A673 (cell line): ENCODE measurements at regions not wholly inside any gene's neighbourhood (a gene's known extent, or its start where the extent isn't known, plus 50 kb on each side); places are given as distances from the start of the nearest gene placed in this dataset.
A peak's percentile ranks its signal among the peaks of the same experiment; 100 is the strongest.

Experiments
- BruUV-seq: library from RNA; stranded (reverse); fragments of 400-500 nt; replicated peaks from 2 replicates; lab custom pipeline; 2021; lab: Mats Ljungman, UMichigan
- CTCF ChIA-PET: fragments of 300-600 bp; sonication (Branson Sonifier 250); formaldehyde crosslinking; loops from one replicate; lab custom pipeline; 2022; ENCODE audit warnings: antibody characterized with exemption; lab: Charles Lee
- POLR2A ChIA-PET: fragments of 300-600 bp; sonication (Branson Sonifier 250); formaldehyde crosslinking; loops from one replicate; lab custom pipeline; 2022; ENCODE audit warnings: antibody characterized with exemption; ENCODE audit not compliant: low non-redundant PET; lab: Charles Lee
- DNase-seq: peaks from one replicate; pipeline ENCODE4 v3.0.0-alpha.2; 2015; ENCODE audit warnings: low spot score
- H3K27ac ChIP-seq: fragments of 200-600 bp; sonication (generic); 2 replicates; pipeline ENCODE4 v1.5.1; 2016; ENCODE audit warnings: mixed run types, low read depth, mild to moderate bottlenecking, mixed read lengths, antibody characterized with exemption, low read length; ENCODE audit not compliant: poor library complexity, severe bottlenecking
- H3K27me3 ChIP-seq: fragments of 200-600 bp; sonication (generic); replicated peaks from 2 replicates; pipeline ENCODE4 v1.6.1; 2017; ENCODE audit warnings: mixed run types, low read depth, mild to moderate bottlenecking, mixed read lengths, antibody characterized with exemption, low read length; ENCODE audit not compliant: insufficient read depth, poor library complexity
- H3K36me3 ChIP-seq: fragments of 200-600 bp; sonication (generic); 2 replicates; pipeline ENCODE4 v1.6.1; 2016; ENCODE audit warnings: mixed run types, mild to moderate bottlenecking, mixed read lengths, antibody characterized with exemption, low read length; ENCODE audit not compliant: insufficient read depth, poor library complexity, severe bottlenecking
- H3K4me1 ChIP-seq: fragments of 200-600 bp; sonication (generic); 2 replicates; pipeline ENCODE4 v1.6.1; 2017; ENCODE audit warnings: mixed run types, mild to moderate bottlenecking, mixed read lengths, antibody characterized with exemption, low read length; ENCODE audit not compliant: insufficient read depth, poor library complexity, severe bottlenecking
- H3K4me3 ChIP-seq: fragments of 200-600 bp; sonication (generic); 2 replicates; pipeline ENCODE4 v1.5.1; 2016; ENCODE audit warnings: low read depth, mixed run types, mild to moderate bottlenecking, mixed read lengths, low read length; ENCODE audit not compliant: poor library complexity, severe bottlenecking
- H3K9me3 ChIP-seq: fragments of 200-600 bp; sonication (generic); 2 replicates; pipeline ENCODE4 v1.6.1; 2016; ENCODE audit warnings: mixed run types, low read depth, mild to moderate bottlenecking, mixed read lengths, antibody characterized with exemption, low read length; ENCODE audit not compliant: poor library complexity, severe bottlenecking
- EZH2 ChIP-seq: fragments of 200-600 bp; sonication (generic); IDR thresholded peaks from 2 replicates; pipeline ENCODE4 v1.6.1; 2017; ENCODE audit warnings: borderline replicate concordance, low read depth, mild to moderate bottlenecking, mixed read lengths, antibody characterized with exemption, low read length; ENCODE audit not compliant: poor library complexity, severe bottlenecking
- intact Hi-C: fragments of 100-400 bp; cut with micrococcal nuclease; formaldehyde crosslinking; loops from one replicate; pipeline ENCODE4 v1.10.0; 2022; ENCODE audit not compliant: unreplicated experiment
- TF ChIP-seq, protein P1 (sequence below): fragments of 300-800, 200-600 bp; sonication (generic); conservative IDR thresholded peaks from 2 replicates; pipeline ENCODE4 v1.5.1; 2017; ENCODE audit warnings: low read depth, mild to moderate bottlenecking, antibody characterized with exemption, low read length, moderate library complexity, mixed read lengths

DNA sequence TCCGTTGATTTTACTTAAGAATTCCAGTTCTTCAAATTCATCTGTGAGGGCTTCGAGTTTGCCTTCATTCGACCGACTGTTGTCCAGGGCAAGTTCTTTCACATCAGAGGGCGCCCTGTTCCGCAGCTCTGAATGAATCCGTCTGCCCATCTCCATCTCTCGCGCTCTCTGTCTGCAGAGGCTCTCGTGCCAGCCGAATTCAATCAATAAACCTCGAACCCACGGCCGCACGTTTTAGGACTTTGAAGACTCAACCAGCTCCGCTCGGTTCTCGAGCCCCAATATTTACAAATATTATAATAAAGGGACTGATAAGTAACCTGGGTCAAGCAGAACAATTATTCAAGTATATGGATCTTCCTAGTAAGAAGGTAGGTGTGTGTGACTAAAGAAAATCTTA is 556.4 kb upstream of the SMIM31 start:
- CTCF ChIA-PET: no interaction called here
- TF ChIP-seq, protein P1, sequence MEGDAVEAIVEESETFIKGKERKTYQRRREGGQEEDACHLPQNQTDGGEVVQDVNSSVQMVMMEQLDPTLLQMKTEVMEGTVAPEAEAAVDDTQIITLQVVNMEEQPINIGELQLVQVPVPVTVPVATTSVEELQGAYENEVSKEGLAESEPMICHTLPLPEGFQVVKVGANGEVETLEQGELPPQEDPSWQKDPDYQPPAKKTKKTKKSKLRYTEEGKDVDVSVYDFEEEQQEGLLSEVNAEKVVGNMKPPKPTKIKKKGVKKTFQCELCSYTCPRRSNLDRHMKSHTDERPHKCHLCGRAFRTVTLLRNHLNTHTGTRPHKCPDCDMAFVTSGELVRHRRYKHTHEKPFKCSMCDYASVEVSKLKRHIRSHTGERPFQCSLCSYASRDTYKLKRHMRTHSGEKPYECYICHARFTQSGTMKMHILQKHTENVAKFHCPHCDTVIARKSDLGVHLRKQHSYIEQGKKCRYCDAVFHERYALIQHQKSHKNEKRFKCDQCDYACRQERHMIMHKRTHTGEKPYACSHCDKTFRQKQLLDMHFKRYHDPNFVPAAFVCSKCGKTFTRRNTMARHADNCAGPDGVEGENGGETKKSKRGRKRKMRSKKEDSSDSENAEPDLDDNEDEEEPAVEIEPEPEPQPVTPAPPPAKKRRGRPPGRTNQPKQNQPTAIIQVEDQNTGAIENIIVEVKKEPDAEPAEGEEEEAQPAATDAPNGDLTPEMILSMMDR: no peak
- no peak for TF ChIP-seq EZH2
- no peak overlapping the region for H3K4me3 ChIP-seq
- H3K9me3 ChIP-seq: no peaks in the 10 kb centered on the region
- H3K4me1 ChIP-seq: no peaks in the 10 kb centered on the region
- no peak for DNase-seq
- intact Hi-C loops: no loop called here
- no peaks in the 10 kb centered on the region for H3K36me3 ChIP-seq
- no TSS peak for BruUV-seq
- H3K27ac ChIP-seq: no peak overlapping the region
- H3K27me3 ChIP-seq: no peaks in the 10 kb centered on the region
- POLR2A ChIA-PET: no interaction called here

DNA sequence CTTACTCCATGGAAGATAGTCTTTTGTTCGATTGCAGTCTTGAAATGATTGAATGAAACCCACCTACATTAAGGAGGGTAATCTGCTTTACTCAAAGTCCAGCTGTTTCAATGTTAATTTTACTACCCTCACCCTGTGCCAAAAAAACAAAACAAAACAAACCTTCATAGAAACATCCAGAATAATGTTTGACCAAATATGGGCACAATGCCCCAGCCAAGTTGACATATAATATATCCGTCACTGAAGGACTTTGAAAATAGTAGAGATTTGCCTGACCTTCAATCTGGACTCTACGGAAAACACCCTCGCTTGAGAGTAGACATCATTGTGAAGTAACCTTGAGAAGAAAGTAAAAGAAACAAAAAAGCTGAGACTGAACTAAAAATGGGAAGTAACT is 550.5 kb upstream of the SMIM31 start:
- Histone ChIP-seq H3K9me3 (no peaks in the 10 kb centered on the region), H3K27ac (no peak overlapping the region), H3K4me3 (no peak overlapping the region), H3K4me1 (peaks cover 20% of the 10 kb centered on the region), H3K36me3 (no peaks in the 10 kb centered on the region), H3K27me3 (no peaks in the 10 kb centered on the region)
- ChIA-PET POLR2A (no interaction called here), CTCF (no interaction called here)
- intact Hi-C loops: no loop called here
- no TSS peak for BruUV-seq
- no peak for DNase-seq
- TF ChIP-seq EZH2: no peak
- TF ChIP-seq, protein P1: no peak

DNA sequence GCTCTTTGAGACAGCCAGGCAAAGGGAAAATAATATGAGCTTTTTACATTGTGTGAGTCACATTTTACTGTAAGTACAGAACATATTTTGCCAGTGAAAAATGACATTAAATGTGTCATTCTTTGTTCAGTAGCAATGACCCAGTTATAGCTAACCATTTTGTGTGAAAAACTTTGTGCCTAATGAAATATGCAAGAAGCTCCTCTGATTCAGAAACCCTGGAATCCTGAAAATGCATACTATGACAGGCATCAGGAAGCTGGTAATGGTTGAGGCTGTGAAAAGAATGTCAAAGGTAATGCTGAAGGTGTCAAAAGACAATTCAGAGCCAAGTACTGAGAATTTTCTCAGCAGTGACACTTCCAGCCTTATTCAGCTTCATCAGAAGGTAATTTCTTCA is 549.5 kb upstream of the SMIM31 start:
- Histone ChIP-seq H3K4me1 (peaks cover 20% of the 10 kb centered on the region), H3K27ac (peak overlapping the region; percentile 52), H3K4me3 (no peak overlapping the region), H3K9me3 (no peaks in the 10 kb centered on the region), H3K36me3 (no peaks in the 10 kb centered on the region), H3K27me3 (no peaks in the 10 kb centered on the region)
- POLR2A ChIA-PET: no interaction called here
- CTCF ChIA-PET: no interaction called here
- DNase-seq: peak; percentile 68
- intact Hi-C loops: no loop called here
- no TSS peak for BruUV-seq
- TF ChIP-seq EZH2: no peak
- TF ChIP-seq, protein P1: no peak
